HCT116 (cell line): ENCODE measurements at regions not wholly inside any gene's neighbourhood (a gene's known extent, or its start where the extent isn't known, plus 50 kb on each side); places are given as distances from the start of the nearest gene placed in this dataset.
A peak's percentile ranks its signal among the peaks of the same experiment; 100 is the strongest.

Experiments
- ATAC-seq: fragments of 200-7000 bp; cut with Tn5 transposase; 2 replicates; pipeline ENCODE4 v1.9.1; 2020; ENCODE audit warnings: mild to moderate bottlenecking, moderate library complexity
- BruUV-seq: library from RNA; stranded (reverse); fragments of 400-500 nt; replicated peaks from 2 replicates; lab custom pipeline; 2021; lab: Mats Ljungman, UMichigan
- CTCF ChIA-PET: fragments of 300-600 bp; sonication (Branson Sonifier 250); formaldehyde crosslinking; loops from one replicate; lab custom pipeline; 2021; ENCODE audit warnings: antibody characterized with exemption; lab: Charles Lee
- POLR2A ChIA-PET: fragments of 300-600, 350-600 bp; sonication (Branson Sonifier 250); formaldehyde crosslinking; loops from one replicate; lab custom pipeline; 2021; ENCODE audit warnings: antibody characterized with exemption; lab: Charles Lee
- RAD21 ChIA-PET, 2 experiments: fragments of 300-600 bp; sonication (Branson Sonifier 250); formaldehyde crosslinking; loops; one replicate each; lab custom pipeline; 2023; ENCODE audit warnings: low total read pairs in 2 of 2; ENCODE audit not compliant: uncharacterized antibody in 2 of 2, unreplicated experiment in 2 of 2, low non-redundant PET in 1 of 2; lab: Charles Lee
- DNase-seq: peaks from one replicate; pipeline ENCODE4 v3.0.0-alpha.2; 2010; ENCODE audit warnings: low read depth, low spot score
- H2AFZ ChIP-seq: fragments of 200-600 bp; shearing (Covaris generic), sonication (generic); 2 replicates; pipeline ENCODE4 v1.6.1; 2017; ENCODE audit warnings: low read depth, mixed run types, mixed read lengths, antibody characterized with exemption, low read length; ENCODE audit not compliant: poor library complexity, severe bottlenecking
- H3K27ac ChIP-seq: 2 replicates; pipeline ENCODE4 v1.5.1; 2012; ENCODE audit warnings: low read depth, low read length
- H3K27me3 ChIP-seq: fragments of 200-600 bp; sonication (generic); 2 replicates; pipeline ENCODE4 v1.6.1; 2016; ENCODE audit warnings: mixed run types, low read length, mixed read lengths; ENCODE audit not compliant: insufficient read depth
- H3K36me3 ChIP-seq, 2 experiments: fragments of 200-500 bp in 1 of 2; fragments of 200-600 bp in 1 of 2; sonication (Bioruptor generic) in 1 of 2; sonication (generic) in 1 of 2; 2 replicates each; pipeline versions ENCODE4 v1.5.1 to v1.6.1; 2014 to 2016; ENCODE audit warnings: low read length in 2 of 2, inconsistent platforms in 1 of 2, mixed read lengths in 1 of 2, mixed run types in 1 of 2; ENCODE audit not compliant: insufficient read depth in 2 of 2, control insufficient read depth in 1 of 2
- H3K4me1 ChIP-seq, 2 experiments: fragments of 200-600 bp in 1 of 2; sonication (generic) in 1 of 2; 2 replicates each; pipeline versions ENCODE4 v1.5.1 to v1.6.1; 2012 to 2017; ENCODE audit warnings: low read length in 2 of 2, inconsistent platforms in 1 of 2, mild to moderate bottlenecking in 1 of 2, mixed read lengths in 1 of 2, mixed run types in 1 of 2, moderate library complexity in 1 of 2; ENCODE audit not compliant: insufficient read depth in 2 of 2, control insufficient read depth in 1 of 2
- H3K4me2 ChIP-seq: fragments of 200-600 bp; sonication (generic); 2 replicates; pipeline ENCODE4 v1.6.1; 2017; ENCODE audit warnings: mixed run types, low read length, mixed read lengths
- H3K4me3 ChIP-seq, 2 experiments: fragments of 200-600 bp in 1 of 2; sonication (generic) in 1 of 2; replicated peaks in 1 of 2; 2 replicates each; pipeline ENCODE4 v1.5.1; 2011 to 2016; ENCODE audit warnings: low read length in 2 of 2, control low read depth in 1 of 2, low read depth in 1 of 2, mild to moderate bottlenecking in 1 of 2, mixed read lengths in 1 of 2, mixed run types in 1 of 2
- H3K79me2 ChIP-seq: fragments of 200-600 bp; sonication (generic); 2 replicates; pipeline ENCODE4 v1.6.1; 2017; ENCODE audit warnings: mild to moderate bottlenecking, mixed run types, low read length, moderate library complexity, mixed read lengths; ENCODE audit not compliant: insufficient read depth
- H3K9ac ChIP-seq: fragments of 200-600 bp; sonication (generic); 2 replicates; pipeline ENCODE4 v1.6.1; 2016; ENCODE audit warnings: low read length, mixed read lengths
- H3K9me2 ChIP-seq: fragments of 200-600 bp; sonication (generic), shearing (Covaris generic); 2 replicates; pipeline ENCODE4 v1.6.1; 2017; ENCODE audit warnings: mixed run types, mild to moderate bottlenecking, moderate library complexity; ENCODE audit not compliant: insufficient read depth
- H3K9me3 ChIP-seq, 2 experiments: fragments of 200-500 bp in 1 of 2; fragments of 200-600 bp in 1 of 2; sonication (Bioruptor generic) in 1 of 2; sonication (generic) in 1 of 2; 2 replicates each; pipeline ENCODE4 v1.6.1; 2014 to 2017; ENCODE audit warnings: low read length in 2 of 2, mixed read lengths in 2 of 2, inconsistent platforms in 1 of 2, low read depth in 1 of 2, mild to moderate bottlenecking in 1 of 2, mixed run types in 1 of 2, moderate library complexity in 1 of 2; ENCODE audit not compliant: control insufficient read depth in 1 of 2, insufficient read depth in 1 of 2
- H4K20me1 ChIP-seq: fragments of 200-600 bp; sonication (generic), shearing (Covaris generic); 2 replicates; pipeline ENCODE4 v1.6.1; 2017; ENCODE audit warnings: mixed run types, mild to moderate bottlenecking, moderate library complexity; ENCODE audit not compliant: insufficient read depth
- ATF3 ChIP-seq: IDR thresholded peaks from 2 replicates; pipeline ENCODE4 v1.6.1; 2012
- CBX3 ChIP-seq: IDR thresholded peaks from 2 replicates; pipeline ENCODE4 v1.6.1; 2012; ENCODE audit warnings: low read depth
- CEBPB ChIP-seq: IDR thresholded peaks from 2 replicates; pipeline ENCODE4 v1.6.1; 2012; ENCODE audit warnings: low read depth
- CTCF ChIP-seq, 3 experiments: fragments of 200-600 bp in 1 of 3; sonication (generic) in 1 of 3; IDR thresholded peaks in 2 of 3; conservative IDR thresholded peaks in 1 of 3; 2 replicates each; pipeline ENCODE4 v1.5.1; 2012 to 2017; ENCODE audit warnings: low read depth in 2 of 3, low read length in 2 of 3, antibody characterized with exemption in 1 of 3, borderline replicate concordance in 1 of 3, control low read depth in 1 of 3, mild to moderate bottlenecking in 1 of 3, mixed read lengths in 1 of 3, mixed run types in 1 of 3, moderate library complexity in 1 of 3; ENCODE audit not compliant: insufficient read depth in 1 of 3
- EZH2 ChIP-seq: fragments of 200-600 bp; sonication (generic); IDR thresholded peaks from 2 replicates; pipeline ENCODE4 v1.6.1; 2017; ENCODE audit warnings: antibody characterized with exemption, mixed run types
- EZH2phosphoT487 ChIP-seq: fragments of 200-600 bp; IDR thresholded peaks from 2 replicates; pipeline ENCODE4 v1.6.1; 2018; ENCODE audit warnings: antibody characterized with exemption, borderline replicate concordance
- FOSL1 ChIP-seq: IDR thresholded peaks from 2 replicates; pipeline ENCODE4 v1.6.1; 2012; ENCODE audit warnings: low read depth
- JUND ChIP-seq: IDR thresholded peaks from 2 replicates; pipeline ENCODE4 v1.6.1; 2012
- POLR2AphosphoS5 ChIP-seq: IDR thresholded peaks from 2 replicates; pipeline ENCODE4 v1.6.1; 2011; ENCODE audit warnings: mild to moderate bottlenecking, low read depth, low read length, moderate library complexity
- RAD21 ChIP-seq: IDR thresholded peaks from 2 replicates; pipeline ENCODE4 v1.6.1; 2012; ENCODE audit warnings: low read depth, mild to moderate bottlenecking
- SIN3A ChIP-seq: IDR thresholded peaks from 2 replicates; pipeline ENCODE4 v1.6.1; 2012; ENCODE audit warnings: low read depth
- TCF7L2 ChIP-seq: IDR thresholded peaks from 2 replicates; pipeline ENCODE4 v1.7.0; 2011; ENCODE audit warnings: borderline replicate concordance, inconsistent platforms; ENCODE audit not compliant: insufficient read depth, insufficient read length; ENCODE audit errors: extremely low read depth
- ZFX ChIP-seq: fragments of 450-650 bp; IDR thresholded peaks from 2 replicates; pipeline ENCODE4 v1.6.1; 2017
- intact Hi-C: fragments of 100-400 bp; cut with micrococcal nuclease; formaldehyde crosslinking; loops from 2 replicates; pipeline ENCODE4 v1.10.0; 2022

GRCh38 chr17:72056727-72057290, 64.0 kb upstream of the SOX9 start:
- Histone ChIP-seq H3K4me1 (no peaks in the 10 kb centered on the region), H3K27me3 (no peaks in the 10 kb centered on the region), H3K9ac (no peak overlapping the region), H3K27ac (no peak overlapping the region), H3K4me3 (no peak overlapping the region), H3K4me2 (no peak overlapping the region), H3K9me2 (no peaks in the 10 kb centered on the region), H2AFZ (no peak overlapping the region), H4K20me1 (no peaks in the 10 kb centered on the region)
- BruUV-seq = no TSS peak
- ChIA-PET POLR2A (no interaction called here), CTCF (no interaction called here)
- DNase-seq = no peak
- intact Hi-C loops = no loop called here
- ATAC-seq = peak; percentile 20; the same call in 1 of the 2 replicates
- TF ChIP-seq CEBPB (no peak), RAD21 (peak; percentile 45), EZH2 (no peak), ZFX (0 out of 2 replicates have a peak, but pooled peaks have one; percentile 10), JUND (no peak), SIN3A (no peak), ATF3 (no peak), EZH2phosphoT487 (no peak), CBX3 (no peak), TCF7L2 (no peak), POLR2AphosphoS5 (no peak), CTCF (IDR thresholded peaks at IDR 0.05 in 2 of 3, conservative IDR thresholded peaks at IDR 0.05 in 1 of 3; ENCODE audit: borderline replicate concordance in 1 of 3, insufficient read depth in 1 of 3, low read depth in 2 of 3, low read length in 2 of 3) (0 out of 6 replicates have a peak, but pooled peaks of 1 of the 3 experiments have one; percentile 3), FOSL1 (no peak)
- TF ChIP-seq, all 23 proteins: peak for 3
- no peaks in the 10 kb centered on the region for H3K79me2 ChIP-seq
- RAD21 ChIA-PET = no interaction called here
- H3K36me3 ChIP-seq = no peaks in the 10 kb centered on the region
- H3K9me3 ChIP-seq = no peaks in the 10 kb centered on the region
